HEK293 (cell line): ENCODE measurements at regions not wholly inside any gene's neighbourhood (a gene's known extent, or its start where the extent isn't known, plus 50 kb on each side); places are given as distances from the start of the nearest gene placed in this dataset.

Experiments used
- CTCF ChIA-PET: fragments of 350-600 bp; formaldehyde crosslinking; extraction: SDS; loops from one replicate; lab custom pipeline; 2021; ENCODE audit warnings: antibody characterized with exemption; lab: Yijun Ruan, JAX
- POLR2A ChIA-PET: fragments of 300-600 bp; formaldehyde crosslinking; extraction: SDS; loops from one replicate; lab custom pipeline; 2020; ENCODE audit warnings: antibody characterized with exemption, inconsistent platforms; lab: Yijun Ruan, JAX
- H3K27ac ChIP-seq: fragments of 200-500 bp; sonication (Bioruptor generic); 2 replicates; pipeline ENCODE4 v1.5.1; 2014; ENCODE audit warnings: low read depth, low read length, control low read depth, inconsistent platforms; ENCODE audit errors: extremely low read depth
- H3K36me3 ChIP-seq, 2 experiments: fragments of 200-500 bp in 1 of 2; sonication (Bioruptor generic) in 1 of 2; 1 replicate in 1 of 2; 2 replicates in 1 of 2; pipeline ENCODE4 v1.5.1; 2014 to 2017; ENCODE audit warnings: inconsistent platforms in 2 of 2, low read length in 2 of 2; ENCODE audit not compliant: control insufficient read depth in 2 of 2, insufficient read depth in 1 of 2
- H3K4me1 ChIP-seq: fragments of 200-500 bp; sonication (Bioruptor generic); 2 replicates; pipeline ENCODE4 v1.5.1; 2014; ENCODE audit warnings: mild to moderate bottlenecking, low read length, inconsistent platforms; ENCODE audit not compliant: control insufficient read depth, insufficient read depth
- H3K4me3 ChIP-seq: 2 replicates; pipeline ENCODE4 v1.5.1; 2011; ENCODE audit warnings: low read depth, mild to moderate bottlenecking, control low read depth, low read length, moderate library complexity
- H3K9me3 ChIP-seq: fragments of 200-500 bp; sonication (Bioruptor generic); 2 replicates; pipeline ENCODE4 v1.5.1; 2014; ENCODE audit warnings: low read depth, low read length, inconsistent platforms; ENCODE audit not compliant: control insufficient read depth, insufficient read depth
- FEZF1 ChIP-seq: fragments of 450-650 bp; formaldehyde crosslinking; IDR thresholded peaks from 2 replicates; pipeline ENCODE4 v1.5.1; 2016; ENCODE audit warnings: missing biosample characterization, missing genetic modification characterization
- HIC1 ChIP-seq: fragments of 450-650 bp; formaldehyde crosslinking; IDR thresholded peaks from 2 replicates; pipeline ENCODE4 v1.5.1; 2016; ENCODE audit warnings: missing biosample characterization, missing genetic modification characterization
- HOXD13 ChIP-seq: sonication (generic); formaldehyde crosslinking; IDR thresholded peaks from 2 replicates; pipeline ENCODE4 v1.8.0; 2022; ENCODE audit warnings: missing genetic modification reagents, borderline replicate concordance
- PRDM2 ChIP-seq: fragments of 450-650 bp; formaldehyde crosslinking; IDR thresholded peaks from 2 replicates; pipeline ENCODE4 v1.5.1; 2016; ENCODE audit warnings: missing biosample characterization, missing genetic modification characterization, borderline replicate concordance
- ZEB2 ChIP-seq: fragments of 450-650 bp; formaldehyde crosslinking; IDR thresholded peaks from 2 replicates; pipeline ENCODE4 v1.5.1; 2016; ENCODE audit warnings: missing biosample characterization, missing genetic modification characterization
- ZFHX2 ChIP-seq: fragments of 450-650 bp; formaldehyde crosslinking; conservative IDR thresholded peaks from 2 replicates; pipeline ENCODE4 v1.5.1; 2016; ENCODE audit warnings: missing biosample characterization, missing genetic modification characterization
- ZFP69B ChIP-seq: fragments of 450-650 bp; formaldehyde crosslinking; IDR thresholded peaks from 2 replicates; pipeline ENCODE4 v1.5.1; 2016; ENCODE audit warnings: missing biosample characterization, missing genetic modification characterization
- ZNF121 ChIP-seq: fragments of 450-650 bp; formaldehyde crosslinking; IDR thresholded peaks from 2 replicates; pipeline ENCODE4 v1.5.1; 2016; ENCODE audit warnings: missing biosample characterization, missing genetic modification characterization
- ZNF202 ChIP-seq: fragments of 450-650 bp; formaldehyde crosslinking; IDR thresholded peaks from 2 replicates; pipeline ENCODE4 v1.5.1; 2016; ENCODE audit warnings: missing biosample characterization, missing genetic modification characterization, borderline replicate concordance
- ZNF211 ChIP-seq: fragments of 450-650 bp; formaldehyde crosslinking; IDR thresholded peaks from 2 replicates; pipeline ENCODE4 v1.5.1; 2016; ENCODE audit warnings: low read depth, missing biosample characterization, missing genetic modification characterization
- ZNF248 ChIP-seq: fragments of 450-650 bp; formaldehyde crosslinking; IDR thresholded peaks from 2 replicates; pipeline ENCODE4 v1.5.1; 2017; ENCODE audit warnings: missing biosample characterization, missing genetic modification characterization
- ZNF302 ChIP-seq: fragments of 450-650 bp; formaldehyde crosslinking; IDR thresholded peaks from 2 replicates; pipeline ENCODE4 v1.5.1; 2016; ENCODE audit warnings: missing biosample characterization, missing genetic modification characterization, low read depth
- ZNF324 ChIP-seq: fragments of 450-650 bp; formaldehyde crosslinking; IDR thresholded peaks from 2 replicates; pipeline ENCODE4 v1.5.1; 2016; ENCODE audit warnings: missing biosample characterization, missing genetic modification characterization
- ZNF394 ChIP-seq: fragments of 450-650 bp; formaldehyde crosslinking; IDR thresholded peaks from 2 replicates; pipeline ENCODE4 v1.5.1; 2016; ENCODE audit warnings: missing biosample characterization, missing genetic modification characterization, mild to moderate bottlenecking, moderate library complexity, borderline replicate concordance
- ZNF433 ChIP-seq: fragments of 450-650 bp; formaldehyde crosslinking; IDR thresholded peaks from 2 replicates; pipeline ENCODE4 v1.5.1; 2016; ENCODE audit warnings: missing biosample characterization, missing genetic modification characterization, low read depth
- ZNF513 ChIP-seq: fragments of 450-650 bp; IDR thresholded peaks from 2 replicates; pipeline ENCODE4 v1.5.1; 2018; ENCODE audit warnings: missing biosample characterization, missing genetic modification characterization
- ZNF624 ChIP-seq: fragments of 450-650 bp; formaldehyde crosslinking; IDR thresholded peaks from 2 replicates; pipeline ENCODE4 v1.5.1; 2017; ENCODE audit warnings: missing biosample characterization, missing genetic modification characterization
- ZNF626 ChIP-seq: fragments of 450-650 bp; sonication (Bioruptor Pico); formaldehyde crosslinking; IDR thresholded peaks from 2 replicates; pipeline ENCODE4 v1.5.1; 2018; ENCODE audit warnings: missing biosample characterization, missing genetic modification characterization, inconsistent platforms
- ZNF639 ChIP-seq: fragments of 450-650 bp; formaldehyde crosslinking; IDR thresholded peaks from 2 replicates; pipeline ENCODE4 v1.5.1; 2016; ENCODE audit warnings: missing biosample characterization, missing genetic modification characterization
- ZNF645 ChIP-seq: fragments of 450-650 bp; formaldehyde crosslinking; IDR thresholded peaks from 2 replicates; pipeline ENCODE4; 2016; ENCODE audit warnings: missing biosample characterization, missing genetic modification characterization
- ZNF664 ChIP-seq: fragments of 450-650 bp; formaldehyde crosslinking; IDR thresholded peaks from 2 replicates; pipeline ENCODE4 v1.5.1; 2016; ENCODE audit warnings: missing biosample characterization, missing genetic modification characterization
- ZNF707 ChIP-seq: fragments of 450-650 bp; formaldehyde crosslinking; IDR thresholded peaks from 2 replicates; pipeline ENCODE4 v1.5.1; 2016; ENCODE audit warnings: missing biosample characterization, missing genetic modification characterization
- ZSCAN16 ChIP-seq: fragments of 450-650 bp; formaldehyde crosslinking; IDR thresholded peaks from 2 replicates; pipeline ENCODE4 v1.5.1; 2016; ENCODE audit warnings: missing biosample characterization, missing genetic modification characterization
- ZSCAN30 ChIP-seq: fragments of 450-650 bp; IDR thresholded peaks from 2 replicates; pipeline ENCODE4 v1.5.1; 2018; ENCODE audit warnings: missing biosample characterization, mild to moderate bottlenecking, missing genetic modification characterization, moderate library complexity

GRCh38 chr4:181173046-181173445, 1070.2 kb upstream of the TENM3 start:
- TF ChIP-seq ZNF394 (tag by site-specific recombination) = no peak
- no peak for TF ChIP-seq HOXD13 (CRISPR knock-in tag)
- TF ChIP-seq ZNF121 (tag by site-specific recombination) = no peak
- no peak for TF ChIP-seq ZNF707 (tag by site-specific recombination)
- TF ChIP-seq ZNF645 = no peak
- TF ChIP-seq ZNF211 = no peak
- no peak for TF ChIP-seq FEZF1 (tag by site-specific recombination)
- TF ChIP-seq ZNF513 = no peak
- TF ChIP-seq ZNF248 (tag by site-specific recombination) = no peak
- no peak for TF ChIP-seq ZNF626 (tag by site-specific recombination)
- TF ChIP-seq ZSCAN16 (tag by site-specific recombination) = no peak
- Histone ChIP-seq H3K36me3 (no peaks in the 10 kb centered on the region), H3K27ac (no peak overlapping the region), H3K4me1 (no peaks in the 10 kb centered on the region), H3K4me3 (no peak overlapping the region), H3K9me3 (no peaks in the 10 kb centered on the region)
- CTCF ChIA-PET = interaction anchor here (0.7 to 1.0 kb wide), 2 partner anchors 15 to 494 kb away, joined by 3 to 4 read pairs; no protein-coding TSS in a partner anchor
- POLR2A ChIA-PET = no interaction called here

- POLR2A ChIA-PET = no interaction called here
- Histone ChIP-seq H3K4me1 (no peaks in the 10 kb centered on the region), H3K27ac (no peak overlapping the region), H3K4me3 (no peak overlapping the region), H3K9me3 (no peaks in the 10 kb centered on the region), H3K36me3 (no peaks in the 10 kb centered on the region)
- CTCF ChIA-PET = no interaction called here
- TF ChIP-seq ZNF624 (tag by site-specific recombination) (no peak), ZEB2 (tag by site-specific recombination) (no peak), ZNF433 (tag by site-specific recombination) (no peak), ZNF664 (tag by site-specific recombination) (no peak), ZSCAN30 (tag by site-specific recombination) (no peak), HIC1 (tag by site-specific recombination) (no peak), ZNF324 (no peak), ZNF202 (no peak), ZNF302 (tag by site-specific recombination) (no peak), ZFHX2 (tag by site-specific recombination) (no peak), ZFP69B (tag by site-specific recombination) (no peak), PRDM2 (tag by site-specific recombination) (no peak), ZNF639 (no peak)
Observed at GRCh38 chr4:181176306-181176705, 1066.9 kb upstream of the TENM3 start.
